Heart left ventricle (tissue), 16 donors: ENCODE measurements at regions not wholly inside any gene's neighbourhood (a gene's known extent, or its start where the extent isn't known, plus 50 kb on each side); places are given as distances from the start of the nearest gene placed in this dataset.

Experiments used
- ATAC-seq, 4 donors: fragments of 200-7000 bp; cut with Tn5 transposase; one replicate each; pipeline ENCODE4 v1.9.1; 2020 to 2022; ENCODE audit warnings: moderate library complexity in 4 of 4, mild to moderate bottlenecking in 3 of 4, moderate number of reproducible peaks in 1 of 4
- DNase-seq, 5 donors: peaks; one replicate each; pipeline ENCODE4 v3.0.0-alpha.2; 2020
- H3K27ac ChIP-seq, 12 donors: fragments of 200-600 bp; sonication (generic) in 4 of 12; one replicate each; pipeline versions ENCODE4 v1.5.0 to v1.8.0; 2016 to 2022; ENCODE audit warnings: mild to moderate bottlenecking in 2 of 12
- H3K27me3 ChIP-seq, 9 donors: fragments of 200-600 bp; sonication (generic) in 2 of 9; one replicate each; pipeline versions ENCODE4 v1.5.1 to v1.8.0; 2016 to 2022; ENCODE audit warnings: mild to moderate bottlenecking in 3 of 9
- H3K36me3 ChIP-seq, 9 donors: fragments of 200-600 bp; sonication (generic) in 2 of 9; one replicate each; pipeline versions ENCODE4 v1.5.0 to v1.8.0; 2018 to 2022; ENCODE audit warnings: mild to moderate bottlenecking in 2 of 9
- H3K4me1 ChIP-seq, 12 donors: fragments of 200-600 bp; sonication (generic) in 4 of 12; one replicate each; pipeline versions ENCODE4 v1.5.0 to v1.8.0; 2016 to 2022; ENCODE audit warnings: mild to moderate bottlenecking in 3 of 12
- H3K4me3 ChIP-seq, 12 donors: fragments of 200-600 bp; sonication (generic) in 4 of 12; one replicate each; pipeline versions ENCODE4 v1.5.0 to v1.8.0; 2017 to 2022; ENCODE audit warnings: mild to moderate bottlenecking in 9 of 12, moderate library complexity in 4 of 12
- H3K9me3 ChIP-seq, 12 donors: fragments of 200-600 bp; sonication (generic) in 4 of 12; one replicate each; pipeline versions ENCODE4 v1.5.0 to v1.8.0; 2016 to 2022; ENCODE audit warnings: mild to moderate bottlenecking in 1 of 12
- POLR2A ChIP-seq, 2 donors: fragments of 450-650 bp; IDR thresholded peaks; one replicate each; pipeline ENCODE4 v1.6.1; 2017; ENCODE audit warnings: antibody characterized with exemption in 2 of 2, mild to moderate bottlenecking in 2 of 2, moderate library complexity in 2 of 2
- WGBS, 4 donors: extraction: QIAGEN DNeasy Blood & Tissue Kit in 2 of 4; methylation state at CpG; one replicate each; pipeline versions ENCODE4 v1.1.5 to v1.1.7; 2013 to 2018; 5-methylcytosine and 5-hydroxymethylcytosine counted together
- intact Hi-C, 10 donors: fragments of 100-400 bp; cut with DNase I; formaldehyde crosslinking; loops; one replicate each; pipeline versions ENCODE4 v1.11.1 to v1.14.2; 2022
- TF ChIP-seq, protein P1 (sequence below), 12 donors: fragments of 200-600 bp; sonication (generic) in 4 of 12; IDR thresholded peaks; one replicate each; pipeline versions ENCODE4 v1.5.0 to v1.8.0; 2018 to 2022; ENCODE audit warnings: antibody characterized with exemption in 12 of 12, mild to moderate bottlenecking in 5 of 12
- donor health status: ischemic (EF 13 %, LVEDD 7.1; RV severe dilation, severe dysfunction).
- donor health status: healthy with polysubstance abuse.
- donor health status: DM: no; HTN: yes; CAD: no.
- donor health status: DM: no; HTN: no; CAD: no.
- donor health status: ischemic (EF 25% LVEDD 6.9; RV normal size, moderate dysfunction).
- donor health status: ischemic (EF 25% LVEDD 5.7; RV mildly dilated, moderate dysfunction).
- donor health status: healthy.
- donor health status: DM: yes; HTN: yes; CAD: no.
- donor health status: ischemic (EF 35%, LVEDD 5.7; RV mildly dilated, moderate dysfunction).
- donor health status: nonischemic (EF 11% LVEDD 7.7; RV severe dilation, severe dysfunction).
- donor health status: DM: yes; HTN: yes; CAD: no.
- donor health status: PGD.
- donor health status: ischemic (EF 29% LVEDD 5.4; RV normal size, mild dysfunction).
- donor health status: nonischemic (EF 23%, LVEDD 6.1; RV moderate dilation, normal function).

DNA sequence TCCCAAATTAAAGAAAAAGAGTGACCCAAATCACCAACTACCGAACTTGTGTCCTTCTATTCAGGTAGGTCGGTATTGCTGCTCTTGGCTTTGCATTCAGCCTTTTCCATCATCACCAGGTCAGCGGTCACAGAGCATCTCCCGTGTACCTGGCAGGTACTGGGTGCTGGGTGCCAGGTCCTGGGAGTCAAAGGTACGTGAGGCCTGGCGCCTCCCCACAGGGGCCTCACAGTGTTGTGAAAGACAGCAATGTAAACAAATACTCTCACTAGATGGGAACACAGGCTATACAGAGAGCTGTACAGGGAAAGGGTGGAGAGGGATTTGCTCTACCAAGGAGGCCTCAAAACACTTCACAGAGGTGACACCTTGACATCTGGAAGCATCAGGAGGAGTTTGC is 86.7 kb downstream of the ZIC5 start:
- no peak for DNase-seq
- Histone ChIP-seq H3K9me3 (no peaks in the 10 kb centered on the region), H3K4me3 (no peak overlapping the region), H3K27ac (no peak overlapping the region), H3K4me1 (no peaks in the 10 kb centered on the region), H3K27me3 (no peaks in the 10 kb centered on the region), H3K36me3 (no peaks in the 10 kb centered on the region)
- ATAC-seq: no peak
- TF ChIP-seq POLR2A (IDR thresholded peaks at IDR 0.05): no peak
- TF ChIP-seq, protein P1, sequence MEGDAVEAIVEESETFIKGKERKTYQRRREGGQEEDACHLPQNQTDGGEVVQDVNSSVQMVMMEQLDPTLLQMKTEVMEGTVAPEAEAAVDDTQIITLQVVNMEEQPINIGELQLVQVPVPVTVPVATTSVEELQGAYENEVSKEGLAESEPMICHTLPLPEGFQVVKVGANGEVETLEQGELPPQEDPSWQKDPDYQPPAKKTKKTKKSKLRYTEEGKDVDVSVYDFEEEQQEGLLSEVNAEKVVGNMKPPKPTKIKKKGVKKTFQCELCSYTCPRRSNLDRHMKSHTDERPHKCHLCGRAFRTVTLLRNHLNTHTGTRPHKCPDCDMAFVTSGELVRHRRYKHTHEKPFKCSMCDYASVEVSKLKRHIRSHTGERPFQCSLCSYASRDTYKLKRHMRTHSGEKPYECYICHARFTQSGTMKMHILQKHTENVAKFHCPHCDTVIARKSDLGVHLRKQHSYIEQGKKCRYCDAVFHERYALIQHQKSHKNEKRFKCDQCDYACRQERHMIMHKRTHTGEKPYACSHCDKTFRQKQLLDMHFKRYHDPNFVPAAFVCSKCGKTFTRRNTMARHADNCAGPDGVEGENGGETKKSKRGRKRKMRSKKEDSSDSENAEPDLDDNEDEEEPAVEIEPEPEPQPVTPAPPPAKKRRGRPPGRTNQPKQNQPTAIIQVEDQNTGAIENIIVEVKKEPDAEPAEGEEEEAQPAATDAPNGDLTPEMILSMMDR (IDR thresholded peaks at IDR 0.05): no peak
- 77 to 83% (median 78%) methylated on average over 6 of the region's 6 CpGs for WGBS, 4 donors
- intact Hi-C loops: no loop called here

DNA sequence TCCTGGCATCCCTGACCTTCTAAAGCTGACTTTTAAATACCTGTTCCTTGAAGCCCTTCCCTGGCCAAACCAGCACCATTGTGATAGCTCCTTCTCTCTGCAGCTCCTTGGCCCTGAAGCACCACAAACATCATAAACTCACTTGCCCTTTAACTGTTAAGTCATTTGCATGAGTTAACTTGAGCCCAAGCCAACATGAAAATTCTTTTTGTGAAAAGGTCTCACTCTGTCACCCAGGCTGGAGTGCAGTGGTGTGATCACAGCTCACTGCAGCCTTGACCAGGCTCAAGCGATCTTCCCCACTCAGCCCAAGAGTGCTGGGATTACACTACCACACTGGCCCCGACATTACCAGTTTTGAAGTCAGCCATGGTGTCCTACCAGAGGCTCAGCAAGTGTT is 87.8 kb downstream of the ZIC5 start:
- Histone ChIP-seq H3K27me3 (no peaks in the 10 kb centered on the region), H3K9me3 (no peaks in the 10 kb centered on the region), H3K27ac (no peak overlapping the region), H3K36me3 (no peaks in the 10 kb centered on the region), H3K4me3 (no peak overlapping the region), H3K4me1 (peaks cover 0 to 3% (median 0%) of the 10 kb centered on the region in 12 donors)
- intact Hi-C loops: no loop called here
- 65 to 93% (median 87%) methylated on average over 1 to 2 of the region's 2 CpGs for WGBS, 4 donors
- ATAC-seq (no peak), DNase-seq (no peak)
- no peak for TF ChIP-seq POLR2A (IDR thresholded peaks at IDR 0.05)
- TF ChIP-seq, protein P1 (IDR thresholded peaks at IDR 0.05): no peak

- Histone ChIP-seq H3K36me3 (no peaks in the 10 kb centered on the region), H3K27me3 (no peaks in the 10 kb centered on the region), H3K4me3 (no peak overlapping the region), H3K27ac (no peak overlapping the region), H3K9me3 (no peaks in the 10 kb centered on the region), H3K4me1 (peaks cover 0 to 3% (median 0%) of the 10 kb centered on the region in 12 donors)
- 65 to 74% (median 70%) methylated on average over 13 of the region's 13 CpGs for WGBS, 4 donors
- intact Hi-C loops: no loop called here
- ATAC-seq (no peak), DNase-seq (no peak)
- TF ChIP-seq POLR2A (IDR thresholded peaks at IDR 0.05): no peak
- TF ChIP-seq, protein P1 (IDR thresholded peaks at IDR 0.05): no peak
Observed at GRCh38 chr13:99878921-99879610, 92.5 kb downstream of the ZIC5 start.

DNA sequence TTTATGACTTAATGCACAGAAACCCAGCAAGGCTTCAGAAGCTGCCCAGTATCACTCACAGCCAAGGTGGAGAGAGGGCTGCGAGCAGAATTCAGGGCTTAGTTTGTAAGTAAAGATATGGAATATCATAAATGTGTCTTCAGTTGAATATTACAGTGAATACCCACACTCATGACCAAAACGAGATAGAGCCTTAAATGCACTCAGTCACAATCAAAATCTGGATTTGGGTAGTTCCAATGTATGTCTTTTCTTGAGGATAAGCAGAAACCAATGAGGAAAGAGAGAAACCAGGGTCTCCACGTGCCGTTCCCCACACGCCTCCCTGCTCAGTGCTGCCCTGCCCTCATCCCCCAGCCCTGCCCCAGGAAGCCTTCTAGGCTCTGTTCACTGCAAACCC is 94.9 kb downstream of the ZIC5 start:
- no peak overlapping the region for H3K27ac ChIP-seq
- WGBS, 4 donors: 81 to 90% (median 87%) methylated on average over 5 of the region's 5 CpGs
- H3K9me3 ChIP-seq: no peaks in the 10 kb centered on the region
- TF ChIP-seq, protein P1 (IDR thresholded peaks at IDR 0.05): no peak
- TF ChIP-seq POLR2A (IDR thresholded peaks at IDR 0.05): no peak
- ATAC-seq (no peak), DNase-seq (no peak)
- no peak overlapping the region for H3K4me3 ChIP-seq
- intact Hi-C loops: no loop called here
- H3K36me3 ChIP-seq: no peaks in the 10 kb centered on the region
- H3K27me3 ChIP-seq: no peaks in the 10 kb centered on the region
- peaks cover 0 to 3% (median 0%) of the 10 kb centered on the region in 12 donors for H3K4me1 ChIP-seq
